K562 (cell line): ENCODE measurements at regions not wholly inside any gene's neighbourhood (a gene's known extent, or its start where the extent isn't known, plus 50 kb on each side); places are given as distances from the start of the nearest gene placed in this dataset.

Experiments
- ATAC-seq: fragments of 200-7000 bp; cut with Tn5 transposase; 3 replicates; pipeline ENCODE4 v1.9.1; 2020; ENCODE audit warnings: moderate library complexity
- BruUV-seq: library from RNA; stranded (reverse); fragments of 400-500 nt; replicated peaks from 2 replicates; lab custom pipeline; 2021; lab: Mats Ljungman, UMichigan
- CTCF ChIA-PET: fragments of 300-600 bp; formaldehyde crosslinking; extraction: SDS; loops from one replicate; lab custom pipeline; 2021; ENCODE audit warnings: low intra/inter-chr PET ratio; lab: Yijun Ruan, JAX
- POLR2A ChIA-PET: fragments of 300-600, 350-650 bp; sonication (Branson Sonifier 250); formaldehyde crosslinking; extraction: SDS; loops from one replicate; lab custom pipeline; 2021; ENCODE audit warnings: antibody characterized with exemption, inconsistent platforms; lab: Yijun Ruan, JAX
- DNase-seq, 4 experiments: peaks; one replicate each; pipeline versions ENCODE4 v3.0.0 to v3.0.0-alpha.2; 2011 to 2018; ENCODE audit warnings: low spot score in 3 of 4, mixed read lengths in 3 of 4; ENCODE audit errors: extremely low read depth in 1 of 4
- FAIRE-seq: peaks from 2 replicates; lab custom pipeline; 2011; peaks lifted over from hg19 to GRCh38; lab: Jason Lieb, UNC
- H2AFZ ChIP-seq: 2 replicates; pipeline ENCODE4 v1.6.0; 2011; ENCODE audit warnings: low read depth, low read length, control low read depth, inconsistent platforms
- H3K27ac ChIP-seq: fragments of 200-600 bp; 3 replicates; pipeline ENCODE4 v1.8.0; 2011; ENCODE audit warnings: low read depth, mild to moderate bottlenecking, control low read depth, inconsistent platforms, low read length, moderate library complexity, mixed read lengths; ENCODE audit errors: extremely low read depth
- H3K27me3 ChIP-seq, 2 experiments: fragments of 300-600 bp in 1 of 2; 2 replicates in 1 of 2; 3 replicates in 1 of 2; pipeline versions ENCODE4 v1.6.0 to v1.8.0; 2011; ENCODE audit warnings: inconsistent platforms in 2 of 2, low read length in 2 of 2, mild to moderate bottlenecking in 1 of 2, mixed read lengths in 1 of 2, moderate library complexity in 1 of 2; ENCODE audit not compliant: control insufficient read depth in 2 of 2, insufficient read depth in 2 of 2
- H3K36me3 ChIP-seq: fragments of 300-600 bp; 3 replicates; pipeline ENCODE4 v1.8.0; 2011; ENCODE audit warnings: mild to moderate bottlenecking, low read length, inconsistent platforms; ENCODE audit not compliant: control insufficient read depth, insufficient read depth
- H3K4me1 ChIP-seq, 2 experiments: fragments of 200-600 bp in 1 of 2; replicated peaks in 1 of 2; 2 replicates in 1 of 2; 3 replicates in 1 of 2; pipeline versions ENCODE4 v1.5.1 to v1.8.0; 2011; ENCODE audit warnings: inconsistent platforms in 2 of 2, low read length in 2 of 2, mild to moderate bottlenecking in 1 of 2, mixed read lengths in 1 of 2, moderate library complexity in 1 of 2; ENCODE audit not compliant: control insufficient read depth in 2 of 2, insufficient read depth in 2 of 2
- H3K4me2 ChIP-seq: 2 replicates; pipeline ENCODE4 v1.6.1; 2011; ENCODE audit warnings: low read length, control low read depth, inconsistent platforms, mixed read lengths; ENCODE audit not compliant: insufficient read depth
- H3K4me3 ChIP-seq: fragments of 200-600 bp; sonication (generic), shearing (Covaris generic); 2 replicates; pipeline ENCODE4 v1.5.1; 2016; ENCODE audit warnings: control low read depth, inconsistent platforms
- H3K79me2 ChIP-seq: fragments of 200-600 bp; 3 replicates; pipeline ENCODE4 v1.8.0; 2011; ENCODE audit warnings: low read length, inconsistent platforms; ENCODE audit not compliant: control insufficient read depth, insufficient read depth
- H3K9ac ChIP-seq, 2 experiments: 2 replicates each; pipeline versions ENCODE4 v1.6.0 to v1.6.1; 2011; ENCODE audit warnings: low read depth in 2 of 2, low read length in 2 of 2, control low read depth in 1 of 2, inconsistent platforms in 1 of 2, mild to moderate bottlenecking in 1 of 2, mixed read lengths in 1 of 2; ENCODE audit not compliant: insufficient read depth in 1 of 2
- H3K9me1 ChIP-seq: one replicate; pipeline ENCODE4 v1.6.0; 2011; ENCODE audit warnings: inconsistent platforms, mild to moderate bottlenecking, low read length, moderate library complexity; ENCODE audit not compliant: control insufficient read depth, insufficient read depth
- H3K9me3 ChIP-seq: replicated peaks from 2 replicates; pipeline ENCODE4 v1.5.1; 2011; ENCODE audit warnings: low read depth, low read length, inconsistent platforms; ENCODE audit not compliant: control insufficient read depth, insufficient read depth
- H4K20me1 ChIP-seq: replicated peaks from 2 replicates; pipeline ENCODE4 v1.6.1; 2011; ENCODE audit warnings: low read length, inconsistent platforms, mixed read lengths; ENCODE audit not compliant: control insufficient read depth, insufficient read depth
- ERF ChIP-seq: fragments of 450-650 bp; formaldehyde crosslinking; IDR thresholded peaks from 2 replicates; pipeline ENCODE4 v1.4.0; 2020; ENCODE audit warnings: mild to moderate bottlenecking, mixed read lengths
- FOXK2 ChIP-seq, 2 experiments: fragments of 450-650 bp; IDR thresholded peaks in 1 of 2; conservative IDR thresholded peaks in 1 of 2; 2 replicates each; pipeline ENCODE4 v1.6.1; 2016; ENCODE audit warnings: low read depth in 2 of 2, mild to moderate bottlenecking in 1 of 2
- MEF2A ChIP-seq: IDR thresholded peaks from 2 replicates; pipeline ENCODE4 v1.6.1; 2011; ENCODE audit warnings: low read depth, mild to moderate bottlenecking, low read length, moderate library complexity; ENCODE audit not compliant: control insufficient read depth
- MITF ChIP-seq: IDR thresholded peaks from 2 replicates; pipeline ENCODE4 v1.6.1; 2014; ENCODE audit warnings: antibody characterized with exemption
- PTTG1 ChIP-seq: fragments of 450-650 bp; IDR thresholded peaks from 2 replicates; pipeline ENCODE4 v1.6.1; 2016; ENCODE audit warnings: low read depth, mild to moderate bottlenecking, missing genetic modification characterization, missing compliant biosample characterization
- RFX1 ChIP-seq: fragments of 450-650 bp; IDR thresholded peaks from 2 replicates; pipeline ENCODE4 v1.6.1; 2016; ENCODE audit warnings: mild to moderate bottlenecking, moderate library complexity
- STAT5B ChIP-seq: fragments of 250-450 bp; sonication (Bioruptor Pico); IDR thresholded peaks from 2 replicates; pipeline ENCODE4 v1.8.0; 2021; ENCODE audit warnings: mild to moderate bottlenecking, inconsistent platforms
- THRAP3 ChIP-seq: fragments of 450-650 bp; IDR thresholded peaks from 2 replicates; pipeline ENCODE4 v1.6.1; 2016; ENCODE audit warnings: mild to moderate bottlenecking, inconsistent platforms, borderline replicate concordance
- TRIM24 ChIP-seq, 2 experiments: fragments of 450-650 bp; IDR thresholded peaks; 2 replicates each; pipeline ENCODE4 v1.6.1; 2016
- ZC3H11A ChIP-seq: IDR thresholded peaks from 2 replicates; pipeline ENCODE4 v1.6.1; 2012; ENCODE audit warnings: low read depth, low read length, improper control_type of control experiment
- ZFPM2 ChIP-seq: fragments of 250-450 bp; sonication (Bioruptor Pico); IDR thresholded peaks from 2 replicates; pipeline ENCODE4 v1.5.1; 2022; ENCODE audit warnings: mild to moderate bottlenecking
- in situ Hi-C: fragments of 300-500 bp; cut with MboI; formaldehyde crosslinking; loops from 4 replicates; pipeline ENCODE4 v1.15.0; 2018; ENCODE audit warnings: inconsistent platforms, mixed read lengths
- intact Hi-C: fragments of 100-400 bp; cut with micrococcal nuclease; formaldehyde crosslinking; loops from 2 replicates; pipeline ENCODE4 v1.14.2; 2022
- TF ChIP-seq, protein P1 (sequence below): IDR thresholded peaks from 2 replicates; pipeline ENCODE4 v1.6.1; 2011; ENCODE audit not compliant: insufficient read length; ENCODE audit errors: extremely low read depth
- TF ChIP-seq, protein P2 (sequence below): fragments of 450-650 bp; conservative IDR thresholded peaks from 2 replicates; pipeline ENCODE4 v1.6.1; 2016; ENCODE audit warnings: missing genetic modification characterization, low read depth, mild to moderate bottlenecking, control low read depth, missing compliant biosample characterization

- TF ChIP-seq, protein P1, sequence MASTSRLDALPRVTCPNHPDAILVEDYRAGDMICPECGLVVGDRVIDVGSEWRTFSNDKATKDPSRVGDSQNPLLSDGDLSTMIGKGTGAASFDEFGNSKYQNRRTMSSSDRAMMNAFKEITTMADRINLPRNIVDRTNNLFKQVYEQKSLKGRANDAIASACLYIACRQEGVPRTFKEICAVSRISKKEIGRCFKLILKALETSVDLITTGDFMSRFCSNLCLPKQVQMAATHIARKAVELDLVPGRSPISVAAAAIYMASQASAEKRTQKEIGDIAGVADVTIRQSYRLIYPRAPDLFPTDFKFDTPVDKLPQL = no peak
- TF ChIP-seq ZC3H11A (no peak), TRIM24 (IDR thresholded peaks at IDR 0.05) (no peak), RFX1 (no peak), MITF (no peak)
- TF ChIP-seq, all 486 proteins: peak for 0
These were observed 433.2 kb upstream of the BTBD3 start (continued) for GRCh38 chr20:11484479-11484878.

- in situ Hi-C loops (no loop called here), intact Hi-C loops (no loop called here)
- FAIRE-seq (no peak), DNase-seq (no peak), ATAC-seq (no peak)
- Histone ChIP-seq H3K27ac (no peak overlapping the region), H4K20me1 (no peaks in the 10 kb centered on the region), H3K9ac (no peak overlapping the region), H3K4me1 (no peaks in the 10 kb centered on the region), H2AFZ (no peak overlapping the region), H3K27me3 (no peaks in the 10 kb centered on the region), H3K9me1 (no peaks in the 10 kb centered on the region), H3K9me3 (no peaks in the 10 kb centered on the region), H3K4me2 (no peak overlapping the region), H3K36me3 (no peaks in the 10 kb centered on the region), H3K4me3 (no peak overlapping the region), H3K79me2 (no peaks in the 10 kb centered on the region)
- POLR2A ChIA-PET = no interaction called here
- BruUV-seq = no TSS peak
- CTCF ChIA-PET = no interaction called here
- TF ChIP-seq FOXK2 (conservative IDR thresholded peaks at IDR 0.05 in 1 of 2, IDR thresholded peaks at IDR 0.05 in 1 of 2; ENCODE audit: low read depth in 2 of 2) (no peak), MEF2A (no peak), ERF (CRISPR knock-in tag) (no peak), PTTG1 (tag) (no peak), ZFPM2 (no peak), STAT5B (CRISPR knock-in tag) (no peak), THRAP3 (no peak)
- TF ChIP-seq, protein P2, sequence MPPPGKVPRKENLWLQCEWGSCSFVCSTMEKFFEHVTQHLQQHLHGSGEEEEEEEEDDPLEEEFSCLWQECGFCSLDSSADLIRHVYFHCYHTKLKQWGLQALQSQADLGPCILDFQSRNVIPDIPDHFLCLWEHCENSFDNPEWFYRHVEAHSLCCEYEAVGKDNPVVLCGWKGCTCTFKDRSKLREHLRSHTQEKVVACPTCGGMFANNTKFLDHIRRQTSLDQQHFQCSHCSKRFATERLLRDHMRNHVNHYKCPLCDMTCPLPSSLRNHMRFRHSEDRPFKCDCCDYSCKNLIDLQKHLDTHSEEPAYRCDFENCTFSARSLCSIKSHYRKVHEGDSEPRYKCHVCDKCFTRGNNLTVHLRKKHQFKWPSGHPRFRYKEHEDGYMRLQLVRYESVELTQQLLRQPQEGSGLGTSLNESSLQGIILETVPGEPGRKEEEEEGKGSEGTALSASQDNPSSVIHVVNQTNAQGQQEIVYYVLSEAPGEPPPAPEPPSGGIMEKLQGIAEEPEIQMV = no peak
- TF ChIP-seq, all 486 proteins: peak for 0
These were observed 425.3 kb upstream of the BTBD3 start for GRCh38 chr20:11492386-11492785.
